Gastrocnemius medialis (tissue), 4 donors: ENCODE measurements at regions not wholly inside any gene's neighbourhood (a gene's known extent, or its start where the extent isn't known, plus 50 kb on each side); places are given as distances from the start of the nearest gene placed in this dataset.
A peak's percentile ranks its signal among the peaks of the same experiment; 100 is the strongest.
"Not testable (repeated sequence)": the region's sequence is repeated elsewhere in the genome, so short reads cannot be mapped to it uniquely, and the experiment has no call there.

Experiments
- ATAC-seq, 2 donors: fragments of 150-250 bp; one replicate each; pipeline ENCODE4 v1.9.1; 2016
- DNase-seq, 2 donors: peaks; one replicate each; pipeline ENCODE4 v3.0.0-alpha.2; 2019
- H3K27ac ChIP-seq, 4 donors: fragments of 200-600 bp; sonication (generic); 1 replicate in 1 of 4; 2 replicates in 3 of 4; pipeline ENCODE4 v1.5.1; 2016 to 2018; ENCODE audit warnings: mild to moderate bottlenecking in 2 of 4, moderate library complexity in 1 of 4
- H3K27me3 ChIP-seq, 3 donors: fragments of 200-600 bp; sonication (generic) in 2 of 3; 1 replicate in 1 of 3; 2 replicates in 2 of 3; pipeline versions ENCODE4 v1.5.1 to v1.6.0; 2016 to 2019; ENCODE audit warnings: mild to moderate bottlenecking in 1 of 3, moderate library complexity in 1 of 3
- H3K36me3 ChIP-seq, 2 donors: fragments of 200-600 bp; sonication (generic) in 1 of 2; one replicate each; pipeline ENCODE4 v1.5.1; 2017 to 2018
- H3K4me1 ChIP-seq, 2 donors: fragments of 200-600 bp; sonication (generic) in 1 of 2; one replicate each; pipeline ENCODE4 v1.5.1; 2016 to 2017; ENCODE audit warnings: mild to moderate bottlenecking in 2 of 2
- H3K4me3 ChIP-seq, 4 donors: fragments of 200-600 bp; sonication (generic) in 3 of 4; 1 replicate in 1 of 4; 2 replicates in 3 of 4; pipeline ENCODE4 v1.5.1; 2016 to 2019; ENCODE audit warnings: mild to moderate bottlenecking in 2 of 4
- H3K9me3 ChIP-seq, 3 donors: fragments of 200-600 bp; sonication (generic) in 2 of 3; 1 replicate in 1 of 3; 2 replicates in 2 of 3; pipeline ENCODE4 v1.5.1; 2016 to 2019
- in situ Hi-C, 4 donors: fragments of 200-750 bp; cut with MboI; loops; one replicate each; pipeline versions ENCODE4 v1.15.0 to v1.8.0; 2017; ENCODE audit warnings: low sequenced_read_pairs in 4 of 4
- intact Hi-C: fragments of 100-400 bp; cut with DNase I; formaldehyde crosslinking; loops from one replicate; pipeline ENCODE4 v1.15.1; 2023; ENCODE audit warnings: low total_unique reads

- H3K4me3 ChIP-seq, H3K9me3 ChIP-seq, DNase-seq, H3K4me1 ChIP-seq, H3K27ac ChIP-seq, in situ Hi-C loops, H3K36me3 ChIP-seq, intact Hi-C loops, ATAC-seq, H3K27me3 ChIP-seq: not testable (repeated sequence)
Observed at GRCh38 chr5:176066262-176066945, 98.3 kb upstream of the THOC3 start.

- DNase-seq, H3K4me3 ChIP-seq, H3K4me1 ChIP-seq, H3K36me3 ChIP-seq, intact Hi-C loops, H3K27ac ChIP-seq, H3K9me3 ChIP-seq, H3K27me3 ChIP-seq, ATAC-seq, in situ Hi-C loops: not testable (repeated sequence)
Observed at GRCh38 chr5:176067162-176067561, 99.0 kb upstream of the THOC3 start.

GRCh38 chr5:176067948-176068347, 99.8 kb upstream of the THOC3 start:
- intact Hi-C loops, H3K9me3 ChIP-seq, H3K36me3 ChIP-seq, in situ Hi-C loops, H3K4me3 ChIP-seq, ATAC-seq, H3K27me3 ChIP-seq, DNase-seq, H3K27ac ChIP-seq, H3K4me1 ChIP-seq: not testable (repeated sequence)

GRCh38 chr5:176073996-176074571, 106.0 kb upstream of the THOC3 start:
- ATAC-seq, H3K27me3 ChIP-seq, H3K4me1 ChIP-seq, H3K36me3 ChIP-seq, H3K27ac ChIP-seq, intact Hi-C loops, H3K4me3 ChIP-seq, H3K9me3 ChIP-seq, in situ Hi-C loops: not testable (repeated sequence)
- peak in 1 of 2 donors; percentile 24 for DNase-seq

- H3K36me3 ChIP-seq, H3K9me3 ChIP-seq, in situ Hi-C loops, H3K27me3 ChIP-seq, H3K4me1 ChIP-seq, H3K27ac ChIP-seq, ATAC-seq, intact Hi-C loops, DNase-seq, H3K4me3 ChIP-seq: not testable (repeated sequence)
Observed at GRCh38 chr5:176083717-176084116, 115.6 kb upstream of the THOC3 start.

GRCh38 chr5:176103083-176103482, 135.0 kb upstream of the THOC3 start:
- in situ Hi-C loops, H3K9me3 ChIP-seq, ATAC-seq, H3K36me3 ChIP-seq, H3K4me3 ChIP-seq, H3K27me3 ChIP-seq, H3K4me1 ChIP-seq, intact Hi-C loops, H3K27ac ChIP-seq, DNase-seq: not testable (repeated sequence)

GRCh38 chr5:176112888-176113287, 125.3 kb upstream of the SIMC1 start:
- H3K4me1 ChIP-seq, H3K36me3 ChIP-seq, H3K27ac ChIP-seq, DNase-seq, H3K9me3 ChIP-seq, H3K4me3 ChIP-seq, intact Hi-C loops, ATAC-seq, in situ Hi-C loops, H3K27me3 ChIP-seq: not testable (repeated sequence)

- intact Hi-C loops, H3K9me3 ChIP-seq, H3K4me1 ChIP-seq, DNase-seq, in situ Hi-C loops, ATAC-seq, H3K36me3 ChIP-seq, H3K27ac ChIP-seq, H3K4me3 ChIP-seq, H3K27me3 ChIP-seq: not testable (repeated sequence)
Observed at GRCh38 chr5:176113673-176114335, 124.4 kb upstream of the SIMC1 start.

- H3K27me3 ChIP-seq, H3K4me1 ChIP-seq, in situ Hi-C loops, intact Hi-C loops, H3K27ac ChIP-seq, ATAC-seq, H3K36me3 ChIP-seq, DNase-seq, H3K4me3 ChIP-seq, H3K9me3 ChIP-seq: not testable (repeated sequence)
Observed at GRCh38 chr5:176114825-176115224, 123.4 kb upstream of the SIMC1 start.

GRCh38 chr5:176117699-176118238, 120.5 kb upstream of the SIMC1 start:
- H3K27me3 ChIP-seq, H3K4me1 ChIP-seq, H3K9me3 ChIP-seq, H3K4me3 ChIP-seq, H3K36me3 ChIP-seq, intact Hi-C loops, in situ Hi-C loops: not testable (repeated sequence)
- peak overlapping the region in 1 of 4 donors; percentile 48 for H3K27ac ChIP-seq
- ATAC-seq: peak; percentile 77 to 79
- DNase-seq: peak; percentile 44 to 56

- in situ Hi-C loops, H3K36me3 ChIP-seq, H3K4me3 ChIP-seq, H3K27me3 ChIP-seq, intact Hi-C loops, ATAC-seq, H3K27ac ChIP-seq, DNase-seq, H3K9me3 ChIP-seq, H3K4me1 ChIP-seq: not testable (repeated sequence)
Observed at GRCh38 chr5:176122361-176122760, 115.9 kb upstream of the SIMC1 start.

GRCh38 chr5:176124120-176124519, 114.1 kb upstream of the SIMC1 start:
- H3K9me3 ChIP-seq, DNase-seq, ATAC-seq, in situ Hi-C loops, H3K27ac ChIP-seq, intact Hi-C loops, H3K4me3 ChIP-seq, H3K36me3 ChIP-seq, H3K4me1 ChIP-seq, H3K27me3 ChIP-seq: not testable (repeated sequence)
